ENCODE measurements at regions not wholly inside any gene's neighbourhood (a gene's known extent, or its start where the extent isn't known, plus 50 kb on each side); places are given as distances from the start of the nearest gene placed in this dataset.

GRCh38 chr15:36315649-36316048, 263.8 kb upstream of the CDIN1 start:
- TF ChIP-seq, protein P1, sequence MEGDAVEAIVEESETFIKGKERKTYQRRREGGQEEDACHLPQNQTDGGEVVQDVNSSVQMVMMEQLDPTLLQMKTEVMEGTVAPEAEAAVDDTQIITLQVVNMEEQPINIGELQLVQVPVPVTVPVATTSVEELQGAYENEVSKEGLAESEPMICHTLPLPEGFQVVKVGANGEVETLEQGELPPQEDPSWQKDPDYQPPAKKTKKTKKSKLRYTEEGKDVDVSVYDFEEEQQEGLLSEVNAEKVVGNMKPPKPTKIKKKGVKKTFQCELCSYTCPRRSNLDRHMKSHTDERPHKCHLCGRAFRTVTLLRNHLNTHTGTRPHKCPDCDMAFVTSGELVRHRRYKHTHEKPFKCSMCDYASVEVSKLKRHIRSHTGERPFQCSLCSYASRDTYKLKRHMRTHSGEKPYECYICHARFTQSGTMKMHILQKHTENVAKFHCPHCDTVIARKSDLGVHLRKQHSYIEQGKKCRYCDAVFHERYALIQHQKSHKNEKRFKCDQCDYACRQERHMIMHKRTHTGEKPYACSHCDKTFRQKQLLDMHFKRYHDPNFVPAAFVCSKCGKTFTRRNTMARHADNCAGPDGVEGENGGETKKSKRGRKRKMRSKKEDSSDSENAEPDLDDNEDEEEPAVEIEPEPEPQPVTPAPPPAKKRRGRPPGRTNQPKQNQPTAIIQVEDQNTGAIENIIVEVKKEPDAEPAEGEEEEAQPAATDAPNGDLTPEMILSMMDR (IDR thresholded peaks at IDR 0.05): no peak
- no peak for TF ChIP-seq POLR2AphosphoS5 (IDR thresholded peaks at IDR 0.05)
